ENCODE measurements at regions not wholly inside any gene's neighbourhood (a gene's known extent, or its start where the extent isn't known, plus 50 kb on each side); places are given as distances from the start of the nearest gene placed in this dataset.

GRCh38 chr13:36601186-36601585, 72.6 kb upstream of the SERTM1 start:
- DNase-seq = no peak
- H3K36me3 ChIP-seq = no peaks in the 10 kb centered on the region
- peak overlapping the region; percentile 62 to 76 for H3K27ac ChIP-seq
- intact Hi-C loops (cut with DNase I; ENCODE audit: low total_unique reads) = no loop called here
- no peaks in the 10 kb centered on the region for H3K27me3 ChIP-seq
- no peak overlapping the region for H3K4me3 ChIP-seq
- H3K4me1 ChIP-seq = no peaks in the 10 kb centered on the region
- H3K9me3 ChIP-seq = no peaks in the 10 kb centered on the region
- TF ChIP-seq CTCF (IDR thresholded peaks at IDR 0.05) = no peak
- no peak for TF ChIP-seq POLR2A (IDR thresholded peaks at IDR 0.05)

GRCh38 chr13:36606060-36606459, 67.8 kb upstream of the SERTM1 start:
- DNase-seq = no peak
- no peaks in the 10 kb centered on the region for H3K27me3 ChIP-seq
- no peaks in the 10 kb centered on the region for H3K36me3 ChIP-seq
- H3K4me3 ChIP-seq = no peak overlapping the region
- intact Hi-C loops (cut with DNase I; ENCODE audit: low total_unique reads) = no loop called here
- no peaks in the 10 kb centered on the region for H3K4me1 ChIP-seq
- no peaks in the 10 kb centered on the region for H3K9me3 ChIP-seq
- H3K27ac ChIP-seq = no peak overlapping the region
- TF ChIP-seq POLR2A (IDR thresholded peaks at IDR 0.05) (no peak), CTCF (IDR thresholded peaks at IDR 0.05) (no peak)

- Histone ChIP-seq H3K9me3 (no peaks in the 10 kb centered on the region), H3K36me3 (no peaks in the 10 kb centered on the region), H3K4me1 (no peaks in the 10 kb centered on the region), H3K4me3 (no peak overlapping the region), H3K27ac (no peak overlapping the region), H3K27me3 (no peaks in the 10 kb centered on the region)
- TF ChIP-seq POLR2A (IDR thresholded peaks at IDR 0.05) = no peak
- no peak for TF ChIP-seq CTCF (IDR thresholded peaks at IDR 0.05)
- DNase-seq = no peak
- intact Hi-C loops (cut with DNase I; ENCODE audit: low total_unique reads) = no loop called here
Observed at GRCh38 chr13:36608474-36608873, 65.3 kb upstream of the SERTM1 start.

DNA sequence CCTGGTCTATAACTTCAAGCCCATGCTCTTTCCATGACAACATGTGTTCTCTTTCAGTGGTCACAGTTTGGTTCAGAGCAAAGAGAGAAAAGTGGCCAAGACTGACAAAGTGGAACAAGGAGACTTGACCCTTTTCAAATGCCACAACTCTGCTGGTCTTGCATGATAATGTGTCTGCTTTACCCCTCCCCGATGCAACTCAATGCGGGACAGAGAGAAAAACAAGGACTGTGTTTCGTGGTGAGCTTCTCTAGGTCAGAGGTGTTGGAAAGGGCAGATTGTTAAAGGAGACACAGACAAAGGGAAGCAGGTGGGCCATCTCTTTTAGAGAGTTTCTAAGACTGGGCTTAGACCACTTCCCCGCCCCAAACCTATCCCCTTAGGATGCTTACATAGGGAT, 61.6 kb upstream of the SERTM1 start:
- H3K27ac ChIP-seq = no peak overlapping the region
- no peak overlapping the region for H3K4me3 ChIP-seq
- H3K36me3 ChIP-seq = no peaks in the 10 kb centered on the region
- intact Hi-C loops (cut with DNase I; ENCODE audit: low total_unique reads) = no loop called here
- H3K27me3 ChIP-seq = no peaks in the 10 kb centered on the region
- TF ChIP-seq POLR2A (IDR thresholded peaks at IDR 0.05) = no peak
- H3K9me3 ChIP-seq = no peaks in the 10 kb centered on the region
- no peak for DNase-seq
- no peaks in the 10 kb centered on the region for H3K4me1 ChIP-seq

DNA sequence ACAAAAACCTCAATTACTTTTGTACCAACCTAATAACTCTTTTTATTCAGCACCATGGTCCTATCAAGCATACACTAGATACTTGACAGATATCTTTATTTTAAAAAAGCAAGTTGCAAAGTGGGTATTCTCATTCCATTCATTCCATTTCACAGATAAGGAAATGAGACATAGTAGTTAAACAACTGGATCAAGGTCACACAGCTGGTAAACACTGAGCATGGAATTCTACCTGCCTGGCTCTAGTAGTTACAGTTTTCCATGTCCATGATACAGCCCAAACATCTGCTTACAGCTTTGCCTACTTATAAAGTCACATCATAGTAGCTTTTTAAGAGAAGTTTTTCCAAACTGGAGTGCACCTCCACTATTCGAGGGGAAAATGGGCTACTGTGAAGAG, 57.1 kb upstream of the SERTM1 start:
- DNase-seq = no peak
- Histone ChIP-seq H3K4me1 (no peaks in the 10 kb centered on the region), H3K27ac (no peak overlapping the region), H3K27me3 (no peaks in the 10 kb centered on the region), H3K9me3 (no peaks in the 10 kb centered on the region), H3K36me3 (no peaks in the 10 kb centered on the region), H3K4me3 (no peak overlapping the region)
- intact Hi-C loops (cut with DNase I; ENCODE audit: low total_unique reads) = no loop called here
- TF ChIP-seq CTCF (IDR thresholded peaks at IDR 0.05) = no peak
- no peak for TF ChIP-seq POLR2A (IDR thresholded peaks at IDR 0.05)

DNA sequence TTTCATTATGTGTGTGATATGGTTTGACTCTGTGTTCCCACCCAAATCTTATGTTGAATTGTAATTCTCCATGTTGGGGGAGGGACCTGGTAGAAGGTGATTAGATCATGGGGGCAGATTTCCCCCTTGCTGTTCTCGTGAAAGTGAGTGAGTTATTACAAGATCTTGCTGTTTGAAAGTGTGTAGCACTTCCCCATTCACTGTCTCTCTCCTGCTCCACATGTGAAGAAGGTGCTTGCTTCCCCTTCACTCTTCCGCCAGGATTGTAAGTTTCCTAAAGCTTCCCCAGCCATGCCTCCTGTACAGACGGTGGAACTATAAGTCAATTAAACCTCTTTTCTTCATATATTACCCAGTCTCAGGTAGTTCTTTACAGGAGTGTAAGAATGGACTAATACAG, 54.3 kb upstream of the SERTM1 start:
- H3K4me3 ChIP-seq = no peak overlapping the region
- H3K36me3 ChIP-seq = no peaks in the 10 kb centered on the region
- intact Hi-C loops (cut with DNase I; ENCODE audit: low total_unique reads) = no loop called here
- H3K4me1 ChIP-seq = peaks cover 0 to 4% of the 10 kb centered on the region in 2 donors
- no peaks in the 10 kb centered on the region for H3K9me3 ChIP-seq
- no peak for TF ChIP-seq POLR2A (IDR thresholded peaks at IDR 0.05)
- TF ChIP-seq CTCF (IDR thresholded peaks at IDR 0.05) = no peak
- no peak overlapping the region for H3K27ac ChIP-seq
- H3K27me3 ChIP-seq = no peaks in the 10 kb centered on the region
- no peak for DNase-seq

All from uterus (tissue), 3 donors.